GM19438 (cell line): ENCODE measurements at regions not wholly inside any gene's neighbourhood (a gene's known extent, or its start where the extent isn't known, plus 50 kb on each side); places are given as distances from the start of the nearest gene placed in this dataset.
"Not testable (repeated sequence)": the region's sequence is repeated elsewhere in the genome, so short reads cannot be mapped to it uniquely, and the experiment has no call there.

Experiments used
- ATAC-seq: cut with Tn5 transposase; IDR thresholded peaks from one replicate; pipeline ENCODE4 v1.9.1; 2021; ENCODE audit warnings: low read depth; ENCODE audit not compliant: unreplicated experiment

GRCh38 chr12:74204236-74204635 lies 333.4 kb upstream of the ATXN7L3B start:
- no peak for ATAC-seq

- ATAC-seq, result no peak
Observed at GRCh38 chr12:74227846-74228545, 309.6 kb upstream of the ATXN7L3B start.

GRCh38 chr12:74229671-74230070 lies 308.0 kb upstream of the ATXN7L3B start:
- no peak for ATAC-seq

GRCh38 chr12:74235342-74235741 lies 302.3 kb upstream of the ATXN7L3B start:
- ATAC-seq, result no peak

GRCh38 chr12:74241341-74241740 lies 296.3 kb upstream of the ATXN7L3B start:
- no peak for ATAC-seq

- no peak for ATAC-seq
Observed at GRCh38 chr12:74242088-74242487, 295.5 kb upstream of the ATXN7L3B start.

- no peak for ATAC-seq
Observed at GRCh38 chr12:74245458-74245857, 292.2 kb upstream of the ATXN7L3B start.

- ATAC-seq, result no peak
Observed at GRCh38 chr12:74250891-74251290, 286.7 kb upstream of the ATXN7L3B start.

- not testable (repeated sequence) for ATAC-seq
Observed at GRCh38 chr12:74253826-74254225, 283.8 kb upstream of the ATXN7L3B start.

- ATAC-seq, result no peak
Observed at GRCh38 chr12:74254784-74255183, 282.9 kb upstream of the ATXN7L3B start.

GRCh38 chr12:74259199-74259598 lies 278.4 kb upstream of the ATXN7L3B start:
- ATAC-seq, result no peak

- ATAC-seq, result no peak
Observed at GRCh38 chr12:74264692-74265091, 272.9 kb upstream of the ATXN7L3B start.

- ATAC-seq, result not testable (repeated sequence)
Observed at GRCh38 chr12:74269355-74269754, 268.3 kb upstream of the ATXN7L3B start.

GRCh38 chr12:74280156-74280655 lies 257.4 kb upstream of the ATXN7L3B start:
- ATAC-seq, result no peak

- ATAC-seq, result not testable (repeated sequence)
Observed at GRCh38 chr12:74281401-74282180, 256.0 kb upstream of the ATXN7L3B start.

GRCh38 chr12:74283646-74284045 lies 254.0 kb upstream of the ATXN7L3B start:
- ATAC-seq, result no peak

- ATAC-seq, result no peak
Observed at GRCh38 chr12:74285773-74286172, 251.9 kb upstream of the ATXN7L3B start.

GRCh38 chr12:74286254-74286653 lies 251.4 kb upstream of the ATXN7L3B start:
- ATAC-seq, result no peak

- no peak for ATAC-seq
Observed at GRCh38 chr12:74292351-74293194, 245.1 kb upstream of the ATXN7L3B start.

GRCh38 chr12:74293689-74294131 lies 243.9 kb upstream of the ATXN7L3B start:
- ATAC-seq, result no peak

GRCh38 chr12:74317078-74317601 lies 220.5 kb upstream of the ATXN7L3B start:
- no peak for ATAC-seq
